Stimulated activated CD4-positive, alpha-beta T cell treated with anti-CD3 and anti-CD28 coated beads, TNF-alpha, amount 100 ng/mL, for 24 hours (primary cell): ENCODE measurements at regions not wholly inside any gene's neighbourhood (a gene's known extent, or its start where the extent isn't known, plus 50 kb on each side); places are given as distances from the start of the nearest gene placed in this dataset.
"Not testable (repeated sequence)": the region's sequence is repeated elsewhere in the genome, so short reads cannot be mapped to it uniquely, and the experiment has no call there.

Experiments
- DNase-seq, 3 experiments: peaks; one replicate each; pipeline ENCODE4 v3.0.0-alpha.2; 2020; ENCODE audit warnings: low read depth in 3 of 3

DNA sequence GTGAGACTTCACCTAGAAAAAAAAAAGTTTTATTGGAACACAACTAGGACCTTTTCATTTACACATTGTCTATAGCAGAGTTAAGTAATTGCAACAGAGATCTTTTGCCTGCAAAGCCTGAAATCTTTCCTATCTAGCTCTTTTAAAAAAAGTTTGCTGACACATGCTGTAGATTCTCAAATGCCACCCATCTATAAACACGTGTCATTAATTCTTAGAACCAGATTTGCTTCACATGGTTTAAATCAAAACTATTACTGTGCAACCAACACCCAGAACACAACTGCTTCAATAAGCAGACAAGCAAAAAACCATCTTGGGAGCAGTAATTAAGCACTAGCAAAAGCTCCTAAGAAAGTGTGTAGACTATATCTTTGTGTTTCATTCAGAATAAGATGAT is 55.0 kb downstream of the OXSM start:
- DNase-seq = no peak

DNA sequence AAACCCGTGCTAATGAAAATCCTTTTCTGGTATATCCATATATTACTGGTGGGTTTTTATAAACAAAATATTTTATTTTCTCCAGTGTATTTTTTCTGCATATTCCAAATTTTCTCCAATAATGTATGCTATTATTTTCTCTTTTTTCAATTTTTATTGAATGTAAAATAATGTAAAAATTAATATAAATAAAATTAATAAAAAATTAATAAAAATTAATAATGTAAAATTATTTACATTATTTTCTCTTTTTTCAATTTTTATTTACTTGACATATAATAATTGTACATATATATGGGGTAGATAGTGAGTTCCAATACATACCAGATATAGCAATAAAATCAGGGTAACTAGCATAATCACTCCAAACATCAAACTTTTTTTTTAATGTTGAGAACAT is 56.4 kb downstream of the OXSM start:
- DNase-seq = no peak

DNA sequence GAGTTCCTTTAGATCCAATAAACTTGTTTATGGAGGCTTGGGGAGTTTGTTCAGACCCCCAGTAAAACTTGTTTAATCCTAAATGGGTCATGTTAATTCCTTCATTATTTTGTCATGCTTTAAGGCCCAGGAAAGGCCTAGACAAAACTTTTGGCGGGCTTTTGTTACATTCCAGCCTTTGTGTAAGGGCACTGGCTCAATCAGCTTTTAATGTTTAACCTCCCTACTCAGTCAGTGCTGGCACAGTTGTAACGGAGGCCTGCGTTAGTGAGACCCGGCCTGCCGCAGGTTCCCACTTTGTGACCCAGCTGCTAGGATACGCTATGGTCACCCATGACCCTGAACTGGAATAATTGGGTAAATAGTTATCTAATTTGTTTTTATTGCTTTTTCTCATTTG is 59.2 kb downstream of the OXSM start:
- no peak for DNase-seq

DNA sequence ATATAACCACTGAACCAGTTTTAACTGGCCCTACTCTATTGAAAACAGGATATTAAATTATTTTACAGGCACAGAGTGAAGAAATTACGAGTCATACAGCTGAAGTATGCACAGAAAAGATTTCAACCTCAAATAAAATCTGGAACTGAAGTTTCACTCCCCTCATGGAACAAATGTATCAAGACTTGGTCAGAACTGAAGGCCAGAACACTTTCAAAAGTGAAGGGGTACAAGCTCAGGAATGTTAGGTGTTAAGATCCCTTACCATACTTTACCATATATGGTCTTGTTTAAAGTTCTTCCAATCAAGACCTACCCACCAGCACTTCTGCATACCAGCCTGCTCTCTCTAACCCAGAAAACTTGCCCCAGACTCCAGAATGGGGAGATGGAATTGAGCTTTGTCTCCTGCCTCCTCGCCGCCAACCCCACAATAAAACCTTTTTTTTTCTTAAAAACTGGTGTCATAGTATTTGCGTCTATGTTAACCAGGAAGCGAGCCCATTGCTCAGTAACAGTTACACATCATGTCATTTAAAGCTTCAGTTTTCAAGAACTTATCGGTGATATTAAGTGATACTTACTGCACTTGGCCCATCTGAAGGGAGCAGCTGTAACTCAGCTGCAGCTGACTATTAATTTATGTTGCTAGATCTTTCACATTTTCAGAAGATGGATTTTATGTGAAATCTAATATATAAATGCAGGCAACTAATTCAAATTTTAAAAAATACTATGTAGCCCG is 59.9 kb downstream of the OXSM start:
- no peak for DNase-seq

DNA sequence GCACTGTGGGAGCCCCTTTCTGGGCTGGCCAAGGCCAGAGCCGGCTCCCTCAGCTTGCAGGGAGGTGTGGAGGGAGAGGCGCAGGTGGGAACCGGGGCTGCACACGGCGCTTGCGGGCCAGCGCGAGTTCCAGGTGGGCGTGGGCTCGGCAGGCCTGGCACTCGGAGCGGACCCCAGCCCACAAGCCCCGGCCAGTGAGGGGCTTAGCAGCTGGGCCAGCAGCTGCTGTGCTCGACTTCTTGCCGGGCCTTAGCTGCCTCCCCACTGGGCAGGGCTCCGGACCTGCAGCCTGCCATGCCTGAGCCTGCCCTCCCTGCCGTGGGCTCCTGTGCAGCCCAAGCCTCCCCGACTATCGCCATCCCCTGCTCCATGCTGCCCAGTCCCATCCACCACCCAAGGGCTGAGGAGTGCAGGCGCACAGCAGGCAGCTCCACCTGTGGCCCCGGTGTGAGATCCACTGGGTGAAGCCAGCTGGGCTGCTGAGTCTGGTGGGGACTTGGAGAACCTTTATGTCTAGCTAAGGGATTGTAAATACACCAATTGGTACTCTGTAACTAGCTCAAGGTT is 61.9 kb downstream of the OXSM start:
- not testable (repeated sequence) for DNase-seq

DNA sequence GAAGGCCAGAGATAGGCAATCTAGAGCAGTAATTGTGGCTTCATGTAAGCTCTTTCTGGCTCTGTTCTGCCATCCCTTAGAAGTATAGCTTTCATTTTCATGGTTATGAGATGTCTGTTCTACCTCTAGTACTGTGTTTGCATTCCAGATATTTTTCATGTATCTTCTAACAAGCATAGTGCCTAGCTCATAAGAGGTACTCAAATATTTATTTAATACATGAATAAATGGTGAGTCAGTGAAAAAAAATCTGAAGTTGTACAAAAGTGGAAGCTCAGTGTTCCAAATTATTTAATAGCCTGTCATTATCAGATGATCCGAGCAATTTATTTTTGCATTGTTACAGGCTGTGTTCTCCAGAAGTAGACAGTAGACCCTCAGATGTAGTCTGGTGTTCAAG is 64.3 kb downstream of the OXSM start:
- no peak for DNase-seq

DNA sequence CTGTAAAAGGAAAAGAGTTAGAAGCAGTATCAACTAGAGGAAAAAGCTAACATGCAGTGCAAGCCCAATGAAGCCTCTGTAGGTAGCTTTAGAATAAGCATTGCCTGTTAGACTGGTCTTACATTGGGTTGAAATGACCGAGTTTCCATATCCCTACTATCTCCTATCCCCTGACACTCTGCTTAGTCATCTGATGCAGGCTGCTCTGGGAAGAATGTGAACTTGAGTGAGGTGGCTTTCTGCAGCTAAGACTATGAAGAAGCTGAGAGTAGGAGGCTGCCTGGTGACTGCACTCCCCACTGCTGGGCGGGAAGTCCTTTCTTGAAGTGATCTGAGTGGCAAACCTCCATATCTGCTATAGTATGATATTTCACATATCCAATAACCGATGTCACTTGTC is 64.7 kb downstream of the OXSM start:
- DNase-seq = no peak

DNA sequence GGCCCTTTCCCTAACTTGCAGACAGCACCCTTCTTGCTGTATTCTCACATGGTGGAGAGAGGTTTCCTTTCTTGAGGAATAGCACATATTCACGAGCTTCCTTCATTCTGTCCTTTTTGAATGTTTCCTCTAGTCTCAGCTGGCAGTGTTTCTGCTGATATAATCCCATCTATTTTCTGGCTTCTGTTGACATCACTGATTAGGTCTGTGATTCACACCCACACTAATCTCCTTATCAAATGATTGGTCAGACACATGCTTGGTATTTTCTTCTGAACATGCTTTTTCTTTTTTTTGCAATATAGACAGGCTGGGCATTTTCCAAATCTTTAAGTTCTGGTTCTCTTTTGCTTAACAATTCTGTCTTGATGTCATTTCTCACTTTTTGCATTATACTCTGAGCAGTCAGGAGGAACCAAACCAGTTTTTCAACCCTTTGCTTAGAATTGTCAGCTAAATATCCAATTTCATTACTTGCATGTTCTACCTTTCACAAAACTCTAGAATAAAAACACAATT is 65.4 kb downstream of the OXSM start:
- no peak for DNase-seq

DNA sequence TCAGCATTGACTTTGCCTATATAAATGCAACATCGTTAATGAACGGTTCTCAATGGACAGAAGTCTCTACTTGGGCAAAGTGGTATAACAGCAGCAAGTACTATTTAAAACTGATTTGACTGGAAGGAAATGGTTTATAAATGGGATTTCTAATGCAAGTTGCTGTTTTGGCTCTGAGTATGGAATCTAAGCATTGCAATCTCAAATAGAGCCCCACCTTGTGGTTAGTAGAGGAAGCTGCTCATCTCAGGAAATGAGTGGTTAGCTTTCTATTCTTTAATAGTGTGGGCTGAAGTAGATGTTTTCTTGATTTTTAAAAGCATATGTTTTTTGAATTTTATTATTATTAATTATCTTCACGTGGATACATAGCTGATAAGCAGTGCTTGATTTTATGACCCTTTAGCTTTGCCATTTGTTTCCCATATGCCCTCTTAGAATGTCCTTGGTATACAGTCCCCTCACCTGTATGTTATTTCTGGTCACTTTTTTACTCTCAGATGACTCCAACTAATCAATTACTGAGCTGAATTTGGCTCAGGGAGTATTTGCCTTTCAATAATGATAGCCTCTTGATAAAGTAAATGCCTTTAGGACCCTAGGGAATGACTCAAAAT is 67.1 kb downstream of the OXSM start:
- DNase-seq = no peak

DNA sequence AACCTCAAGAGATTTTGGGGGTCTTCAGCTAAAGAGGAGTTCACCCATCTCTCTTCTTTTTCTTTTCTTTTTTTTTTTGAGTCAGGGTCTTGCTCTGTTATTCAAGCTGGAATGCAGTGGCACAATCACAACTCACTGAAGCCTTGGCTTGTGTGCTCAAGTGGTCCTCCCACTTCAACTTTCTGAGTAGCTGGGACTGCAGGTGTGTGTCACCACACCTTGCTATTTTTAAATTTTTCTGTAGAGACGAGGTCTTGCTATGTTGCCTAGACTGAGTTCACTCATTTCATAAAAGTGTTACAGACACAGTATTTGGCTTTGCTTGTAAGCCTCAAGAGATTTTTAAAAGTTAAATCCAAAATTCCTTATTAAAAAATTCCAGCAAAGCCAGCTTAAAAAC is 71.7 kb downstream of the OXSM start:
- no peak for DNase-seq

DNA sequence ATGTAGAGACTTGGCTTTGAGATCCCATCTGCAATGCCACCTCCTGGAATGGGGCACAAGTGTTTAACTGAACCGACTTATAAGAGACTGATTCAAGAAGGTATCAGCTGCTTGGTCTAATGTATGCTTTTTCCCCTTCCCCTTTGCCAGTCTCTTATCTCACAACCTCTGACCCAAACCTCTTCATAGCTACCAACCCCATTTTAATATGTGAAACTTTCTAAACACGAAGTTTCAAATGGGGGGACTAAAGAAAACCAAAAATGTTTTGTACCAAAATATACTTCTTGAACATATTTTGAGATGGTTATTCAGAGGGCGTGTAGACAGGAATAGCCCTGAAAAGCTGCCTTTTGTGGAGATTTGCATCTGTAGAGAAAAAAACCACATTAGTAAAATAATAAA is 73.1 kb downstream of the OXSM start:
- DNase-seq = no peak

DNA sequence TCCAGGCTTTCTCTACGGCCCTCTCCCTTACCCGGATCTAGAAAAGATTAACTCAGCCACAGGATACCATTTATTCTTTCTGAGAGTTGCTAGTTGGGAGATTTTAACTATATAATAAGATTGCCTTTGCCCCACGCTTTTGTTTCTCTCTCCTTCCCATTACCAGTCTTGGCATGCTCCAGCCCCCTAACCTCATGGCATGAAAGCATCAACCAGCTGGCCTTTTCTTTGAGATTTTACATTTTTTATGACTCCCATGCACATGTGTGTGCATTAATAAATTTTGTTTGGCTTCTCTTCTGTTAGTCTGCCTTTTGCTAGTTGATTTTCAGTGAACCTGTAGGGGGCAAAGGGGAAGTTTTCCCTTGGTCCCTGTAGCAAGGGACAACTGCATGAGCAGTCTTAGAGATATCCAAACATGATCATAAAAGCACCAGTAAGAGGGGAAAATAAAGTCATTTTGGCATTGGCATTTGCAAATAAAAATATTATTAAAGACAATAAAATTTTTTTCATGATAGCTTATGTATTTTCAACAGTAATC is 73.6 kb downstream of the OXSM start:
- DNase-seq = no peak

DNA sequence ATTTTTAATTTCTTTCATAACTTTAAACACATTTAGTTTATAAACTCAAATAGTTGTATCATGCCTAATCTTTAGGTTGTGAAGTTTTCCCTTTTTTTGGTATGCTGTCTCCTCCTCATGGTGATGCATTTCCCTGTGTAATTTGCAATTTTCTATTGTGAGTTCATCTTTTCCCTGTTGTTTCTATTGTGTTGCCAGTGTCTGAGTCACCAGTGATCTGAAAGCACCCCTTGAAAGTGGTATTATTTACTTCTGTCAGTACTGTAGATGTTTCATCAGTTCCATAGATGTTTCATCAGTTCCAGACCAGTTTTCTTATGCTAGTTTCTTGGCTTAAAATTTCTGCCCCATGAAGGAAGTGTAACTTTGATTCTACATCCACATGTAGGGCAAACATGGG is 80.6 kb downstream of the OXSM start:
- no peak for DNase-seq

DNA sequence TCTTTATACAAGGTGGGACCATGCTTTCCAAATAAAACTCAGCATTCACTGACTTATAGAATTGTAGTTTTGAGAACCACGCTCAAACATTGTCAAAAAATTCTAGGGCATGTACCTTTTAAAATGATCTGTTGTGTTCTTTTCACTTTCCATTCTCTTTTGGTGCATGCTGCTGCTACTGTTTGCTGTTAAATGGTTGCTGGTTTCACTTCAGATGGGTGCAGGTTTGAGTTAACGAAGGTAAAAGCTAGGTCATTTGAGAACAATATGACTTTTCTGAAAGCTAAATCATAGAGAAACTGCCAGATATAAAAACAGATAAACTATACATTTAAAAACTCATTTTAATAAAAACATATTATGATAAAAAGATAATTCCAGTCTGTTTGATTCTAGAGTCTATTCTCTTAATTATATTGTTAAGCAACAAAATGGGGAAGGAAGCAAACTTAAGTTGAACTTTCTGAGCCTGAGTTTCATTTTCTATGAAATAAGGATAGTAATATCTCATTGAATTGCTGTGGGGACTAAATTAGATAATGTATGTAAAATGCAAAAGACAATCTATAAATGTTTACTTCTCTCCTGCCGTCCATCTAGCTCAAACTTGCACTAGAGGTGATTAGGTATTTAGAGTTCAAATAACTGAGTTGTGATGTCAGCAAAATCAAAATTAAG is 82.4 kb downstream of the OXSM start:
- DNase-seq = no peak

DNA sequence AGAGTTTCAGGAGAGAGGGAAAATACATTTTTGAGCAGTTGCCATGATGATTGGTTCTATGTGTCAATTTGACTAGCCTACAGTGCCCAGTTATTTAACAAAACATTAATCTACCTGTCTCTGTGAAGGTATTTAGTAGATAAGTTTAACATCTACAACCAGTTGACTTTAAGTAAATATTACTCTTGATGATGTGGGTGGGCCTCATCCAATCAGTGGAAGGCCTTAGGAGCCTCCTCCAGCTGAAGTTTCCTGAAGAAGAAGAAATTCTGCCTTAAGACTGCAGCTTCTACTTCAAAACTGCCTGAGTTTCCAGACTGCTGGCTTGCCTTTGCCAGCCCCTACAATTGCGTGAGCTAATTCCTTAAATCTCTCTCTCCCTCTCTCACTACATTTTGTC is 93.6 kb downstream of the OXSM start:
- DNase-seq = no peak

DNA sequence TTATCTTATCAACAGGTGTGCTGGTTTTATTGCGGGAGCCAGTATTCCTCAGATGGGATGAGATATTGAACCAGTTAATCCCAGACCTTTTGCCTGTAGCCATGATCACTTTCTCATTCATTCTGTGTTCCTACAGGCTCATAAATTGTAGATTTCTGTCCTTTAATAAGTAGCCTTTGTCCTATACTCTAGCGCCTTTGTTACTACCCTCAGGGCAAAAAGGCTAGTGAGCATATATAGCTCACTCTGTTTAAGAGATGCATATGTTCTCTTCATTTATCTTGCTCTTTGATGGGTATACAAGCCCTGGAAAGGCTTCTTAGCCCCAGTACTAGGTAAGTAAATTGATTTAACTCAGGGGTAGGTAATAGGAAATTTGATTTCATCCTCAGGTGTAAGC is 95.1 kb downstream of the OXSM start:
- no peak for DNase-seq

DNA sequence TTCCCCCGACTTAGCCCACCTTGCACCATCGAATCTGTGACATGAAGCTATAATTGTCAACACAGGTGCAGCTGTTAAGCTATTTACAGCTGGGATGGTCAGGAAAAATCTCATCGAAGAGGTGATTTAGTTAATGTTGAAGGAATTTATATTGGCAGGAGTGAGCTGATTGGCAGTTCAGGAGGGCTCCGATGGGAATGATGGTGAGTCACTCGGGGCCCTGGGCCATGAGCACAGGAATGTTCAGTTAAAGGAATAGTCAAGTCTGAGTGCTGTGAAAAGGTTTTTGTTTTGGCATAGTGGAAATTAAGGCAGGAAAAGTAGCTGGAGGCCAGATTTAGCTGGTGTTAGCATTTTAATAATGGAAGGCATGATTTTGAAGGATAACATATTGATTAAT is 95.7 kb downstream of the OXSM start:
- DNase-seq = no peak

DNA sequence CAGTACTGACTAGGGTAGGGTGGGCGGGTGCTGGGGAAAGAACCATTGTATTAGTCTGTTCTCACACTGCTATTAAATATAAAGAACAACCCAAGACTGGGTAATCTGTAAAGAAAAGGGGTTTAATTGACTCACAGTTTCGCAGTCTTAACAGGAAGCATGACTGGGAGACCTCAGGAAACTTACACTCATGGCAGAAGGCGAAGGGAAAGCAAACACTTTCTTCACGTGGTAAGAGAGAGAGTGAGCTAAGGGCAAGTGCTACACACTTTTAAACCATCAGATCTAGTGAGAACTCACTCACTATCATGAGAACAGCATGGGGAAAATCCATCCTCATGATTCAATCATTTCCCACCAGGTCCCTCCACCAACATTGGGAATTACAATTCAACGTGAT is 98.0 kb downstream of the OXSM start:
- DNase-seq = no peak

DNA sequence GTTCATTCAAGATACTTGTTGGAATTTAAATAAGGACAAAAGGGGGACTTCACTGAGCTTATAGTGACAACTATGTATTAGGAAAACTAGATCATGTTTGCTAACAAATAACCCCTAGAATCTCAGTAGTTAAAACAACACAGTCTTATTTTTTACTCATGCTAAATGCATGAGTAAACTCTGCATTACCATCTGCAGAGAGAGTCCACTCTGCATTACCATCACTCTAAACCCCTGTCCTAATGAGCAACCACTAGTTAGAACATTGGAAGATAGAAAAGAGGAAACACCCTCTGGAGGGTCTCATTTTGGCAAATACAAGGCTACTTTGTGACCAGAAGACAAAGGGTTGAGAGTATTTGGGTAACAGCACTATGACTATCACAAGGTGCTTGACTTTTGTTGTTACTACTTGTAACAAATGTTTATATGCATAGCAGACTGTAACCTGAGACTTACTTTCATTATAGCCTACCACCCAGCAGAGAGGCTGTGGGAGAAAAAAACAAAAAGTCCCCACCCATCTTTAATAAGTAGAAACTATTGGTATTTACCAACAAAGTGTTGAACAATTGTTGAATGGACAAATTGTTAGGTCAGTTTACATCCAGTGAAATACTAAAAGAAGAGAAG is 99.1 kb downstream of the OXSM start:
- DNase-seq = no peak

DNA sequence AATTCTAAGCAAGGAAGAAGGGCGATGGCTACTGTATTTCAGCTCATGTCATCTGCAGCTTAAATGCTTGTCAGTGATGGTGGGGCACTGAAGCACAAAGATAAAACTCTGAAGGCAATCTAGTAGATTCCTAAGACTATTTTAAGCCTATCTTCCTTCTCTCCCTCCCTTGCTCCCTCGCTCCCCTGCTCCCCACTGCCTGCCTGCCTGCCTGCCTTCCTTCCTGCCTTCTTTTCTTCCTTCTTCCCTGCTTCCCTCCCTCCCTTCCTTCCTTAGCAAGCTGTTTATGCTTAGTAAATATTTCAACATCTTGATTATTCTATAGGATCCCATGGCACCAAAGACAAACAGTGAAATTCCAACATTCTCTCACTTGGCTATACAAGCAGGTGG is 99.6 kb downstream of the OXSM start:
- DNase-seq = no peak

DNA sequence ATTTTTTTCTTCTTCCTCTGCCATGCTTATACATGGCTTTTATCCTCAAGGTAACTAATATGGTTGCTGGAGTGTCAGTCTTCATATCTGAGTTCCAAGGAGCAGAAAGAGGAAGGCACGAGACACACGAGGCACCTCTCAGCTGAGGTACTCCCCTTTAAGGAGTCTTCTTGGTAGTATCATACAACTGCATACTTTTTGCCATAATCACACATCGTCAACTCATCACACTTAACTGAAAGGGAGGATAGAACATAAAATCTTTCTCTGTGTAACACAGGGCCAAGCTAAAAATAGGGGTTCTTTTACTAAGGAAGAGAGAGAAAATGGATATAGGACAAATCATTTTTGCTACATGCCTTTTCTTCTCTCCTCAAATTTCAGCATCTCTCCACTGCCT is 104.2 kb downstream of the OXSM start:
- DNase-seq = no peak

DNA sequence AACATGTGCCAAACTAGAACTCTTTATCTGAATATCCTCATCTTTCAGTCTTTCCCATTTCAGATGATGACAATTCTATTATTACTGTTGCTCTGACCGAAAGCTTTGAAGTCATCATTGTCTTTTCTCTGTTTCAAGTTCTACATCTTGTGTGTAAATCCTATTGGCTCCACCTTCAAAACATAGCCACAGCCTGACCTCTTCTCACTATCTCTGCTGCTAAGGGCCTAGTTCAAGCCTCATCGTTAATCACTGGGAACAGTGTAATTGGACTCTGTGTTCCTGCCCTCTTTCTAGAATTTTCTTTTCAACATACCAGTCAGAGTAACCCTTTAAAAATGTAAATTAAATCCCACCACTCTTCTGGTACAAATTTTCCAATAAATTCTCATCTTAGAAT is 105.1 kb downstream of the OXSM start:
- DNase-seq = no peak
